Activated gamma-delta T cell treated with anti-CD3 and anti-CD28 coated beads, Interleukin-2, amount 50 U/mL, for 16 hours (primary cell): ENCODE measurements at regions not wholly inside any gene's neighbourhood (a gene's known extent, or its start where the extent isn't known, plus 50 kb on each side); places are given as distances from the start of the nearest gene placed in this dataset.
"Not testable (repeated sequence)": the region's sequence is repeated elsewhere in the genome, so short reads cannot be mapped to it uniquely, and the experiment has no call there.

Experiments used
- DNase-seq: peaks from one replicate; pipeline ENCODE4 v3.0.0-alpha.2; 2020; ENCODE audit warnings: low read depth

- DNase-seq = no peak
Observed at GRCh38 chr14:31911160-31911559, 165.9 kb upstream of the ARHGAP5 start.

- no peak for DNase-seq
Observed at GRCh38 chr14:31913370-31913769, 163.7 kb upstream of the ARHGAP5 start.

GRCh38 chr14:31918289-31918688, 158.8 kb upstream of the ARHGAP5 start:
- not testable (repeated sequence) for DNase-seq

GRCh38 chr14:31920001-31920400, 157.1 kb upstream of the ARHGAP5 start:
- DNase-seq = no peak

GRCh38 chr14:31920989-31921650, 156.0 kb upstream of the ARHGAP5 start:
- DNase-seq = no peak

GRCh38 chr14:31921721-31922120, 155.4 kb upstream of the ARHGAP5 start:
- DNase-seq = no peak

- no peak for DNase-seq
Observed at GRCh38 chr14:31926123-31926522, 151.0 kb upstream of the ARHGAP5 start.

GRCh38 chr14:31926652-31927347, 150.3 kb upstream of the ARHGAP5 start:
- DNase-seq = no peak

- DNase-seq = no peak
Observed at GRCh38 chr14:31927348-31927832, 149.7 kb upstream of the ARHGAP5 start.

GRCh38 chr14:31930070-31930469, 147.0 kb upstream of the ARHGAP5 start:
- no peak for DNase-seq

- no peak for DNase-seq
Observed at GRCh38 chr14:31930493-31931240, 146.4 kb upstream of the ARHGAP5 start.

- no peak for DNase-seq
Observed at GRCh38 chr14:31932675-31933074, 144.4 kb upstream of the ARHGAP5 start.

GRCh38 chr14:31933716-31934115, 143.4 kb upstream of the ARHGAP5 start:
- no peak for DNase-seq

- DNase-seq = no peak
Observed at GRCh38 chr14:31934767-31935266, 142.3 kb upstream of the ARHGAP5 start.

- DNase-seq = no peak
Observed at GRCh38 chr14:31935391-31935790, 141.7 kb upstream of the ARHGAP5 start.

GRCh38 chr14:31936115-31936514, 141.0 kb upstream of the ARHGAP5 start:
- no peak for DNase-seq

- peak; percentile 15 for DNase-seq
Observed at GRCh38 chr14:31937730-31938346, 139.3 kb upstream of the ARHGAP5 start.

- no peak for DNase-seq
Observed at GRCh38 chr14:31939934-31940333, 137.2 kb upstream of the ARHGAP5 start.

- no peak for DNase-seq
Observed at GRCh38 chr14:31941487-31941886, 135.6 kb upstream of the ARHGAP5 start.

GRCh38 chr14:31942166-31942841, 134.8 kb upstream of the ARHGAP5 start:
- DNase-seq = no peak

- no peak for DNase-seq
Observed at GRCh38 chr14:31943217-31943799, 133.8 kb upstream of the ARHGAP5 start.
